Trophoblast cell (in vitro differentiated cells and primary cell): ENCODE measurements at regions not wholly inside any gene's neighbourhood (a gene's known extent, or its start where the extent isn't known, plus 50 kb on each side); places are given as distances from the start of the nearest gene placed in this dataset.
"Not testable (repeated sequence)": the region's sequence is repeated elsewhere in the genome, so short reads cannot be mapped to it uniquely, and the experiment has no call there.

ENCODE experiments used
- DNase-seq, 2 donors: peaks; one replicate each; pipeline ENCODE4 v3.0.0-alpha.2; 2016
- H2AFZ ChIP-seq: 2 replicates; pipeline ENCODE4 v1.6.1; 2013; ENCODE audit warnings: low read length, moderate library complexity, mild to moderate bottlenecking; ENCODE audit not compliant: insufficient read depth, poor library complexity
- H2AK5ac ChIP-seq: 2 replicates; pipeline ENCODE4 v1.6.1; 2013; ENCODE audit warnings: mild to moderate bottlenecking, low read length
- H2BK120ac ChIP-seq: 2 replicates; pipeline ENCODE4 v1.6.1; 2013; ENCODE audit warnings: low read length, mild to moderate bottlenecking, moderate library complexity; ENCODE audit not compliant: insufficient read depth, poor library complexity
- H2BK12ac ChIP-seq: 2 replicates; pipeline ENCODE4 v1.6.1; 2013; ENCODE audit warnings: mild to moderate bottlenecking, low read length, moderate library complexity
- H2BK5ac ChIP-seq: 2 replicates; pipeline ENCODE4 v1.6.1; 2013; ENCODE audit warnings: low read length, low read depth, moderate library complexity, mild to moderate bottlenecking; ENCODE audit not compliant: poor library complexity
- H3K14ac ChIP-seq: 2 replicates; pipeline ENCODE4 v1.6.1; 2013; ENCODE audit warnings: mild to moderate bottlenecking, low read length
- H3K18ac ChIP-seq: 2 replicates; pipeline ENCODE4 v1.6.1; 2013; ENCODE audit warnings: mild to moderate bottlenecking, low read length
- H3K23ac ChIP-seq: 2 replicates; pipeline ENCODE4 v1.6.1; 2013; ENCODE audit warnings: low read length
- H3K27ac ChIP-seq: 2 replicates; pipeline ENCODE4 v1.5.1; 2013; ENCODE audit warnings: low read depth, mild to moderate bottlenecking, inconsistent platforms, low read length, moderate library complexity
- H3K27me3 ChIP-seq: 2 replicates; pipeline ENCODE4 v1.6.1; 2013; ENCODE audit warnings: inconsistent platforms, mild to moderate bottlenecking, low read length, moderate library complexity; ENCODE audit not compliant: insufficient read depth
- H3K36me3 ChIP-seq, 2 experiments: 1 replicate in 1 of 2; 2 replicates in 1 of 2; pipeline ENCODE4 v1.6.1; 2013; ENCODE audit warnings: low read length in 2 of 2, mild to moderate bottlenecking in 2 of 2, moderate library complexity in 1 of 2; ENCODE audit not compliant: insufficient read depth in 2 of 2, control insufficient read depth in 1 of 2
- H3K4ac ChIP-seq: 2 replicates; pipeline ENCODE4 v1.6.1; 2013; ENCODE audit warnings: low read depth, mild to moderate bottlenecking, low read length, moderate library complexity
- H3K4me1 ChIP-seq, 2 experiments: 1 replicate in 1 of 2; 2 replicates in 1 of 2; pipeline ENCODE4 v1.6.1; 2013; ENCODE audit warnings: low read length in 2 of 2, mild to moderate bottlenecking in 2 of 2, moderate library complexity in 1 of 2; ENCODE audit not compliant: insufficient read depth in 2 of 2, control insufficient read depth in 1 of 2
- H3K4me2 ChIP-seq: 2 replicates; pipeline ENCODE4 v1.6.1; 2013; ENCODE audit warnings: inconsistent platforms, mild to moderate bottlenecking, low read length, moderate library complexity
- H3K4me3 ChIP-seq: 2 replicates; pipeline ENCODE4 v1.5.1; 2013; ENCODE audit warnings: mild to moderate bottlenecking, low read depth, low read length, inconsistent platforms
- H3K79me1 ChIP-seq: one replicate; pipeline ENCODE4 v1.6.1; 2013; ENCODE audit warnings: low read length
- H3K79me2 ChIP-seq: 2 replicates; pipeline ENCODE4 v1.6.1; 2013; ENCODE audit warnings: low read length, mild to moderate bottlenecking; ENCODE audit not compliant: control insufficient read depth, insufficient read depth, poor library complexity
- H3K9ac ChIP-seq: 2 replicates; pipeline ENCODE4 v1.6.1; 2013; ENCODE audit warnings: mild to moderate bottlenecking, low read length
- H3K9me3 ChIP-seq: 2 replicates; pipeline ENCODE4 v1.6.1; 2013; ENCODE audit warnings: low read depth, mild to moderate bottlenecking, control low read depth, inconsistent platforms, low read length; ENCODE audit not compliant: insufficient read depth
- H4K12ac ChIP-seq: 2 replicates; pipeline ENCODE4 v1.6.1; 2013; ENCODE audit warnings: low read depth, mild to moderate bottlenecking, low read length, moderate library complexity
- H4K8ac ChIP-seq: 2 replicates; pipeline ENCODE4 v1.6.1; 2013; ENCODE audit warnings: low read depth, mild to moderate bottlenecking, low read length, moderate library complexity
- H4K91ac ChIP-seq: one replicate; pipeline ENCODE4 v1.6.1; 2013; ENCODE audit warnings: low read depth, mild to moderate bottlenecking, low read length, moderate library complexity
- WGBS: extraction: QIAGEN DNeasy Blood & Tissue Kit; methylation state at CpG from one replicate; pipeline ENCODE4 v1.1.7; 2013; ENCODE audit warnings: missing lambda C conversion rate; ENCODE audit not compliant: insufficient read length, insufficient coverage; ENCODE audit errors: extremely low coverage; 5-methylcytosine and 5-hydroxymethylcytosine counted together

GRCh38 chr2:48201435-48201834, 113.0 kb upstream of the FOXN2 start:
- not testable (repeated sequence) for H4K8ac ChIP-seq, H4K12ac ChIP-seq, H4K91ac ChIP-seq, H3K79me2 ChIP-seq, H3K23ac ChIP-seq, H3K27me3 ChIP-seq, H3K36me3 ChIP-seq, H3K14ac ChIP-seq, H2AFZ ChIP-seq, H2AK5ac ChIP-seq, H3K4ac ChIP-seq, H3K18ac ChIP-seq, H3K27ac ChIP-seq, H3K9me3 ChIP-seq, H2BK12ac ChIP-seq, H3K4me1 ChIP-seq, H2BK120ac ChIP-seq, H3K4me3 ChIP-seq, H3K9ac ChIP-seq, H2BK5ac ChIP-seq, H3K4me2 ChIP-seq, DNase-seq, H3K79me1 ChIP-seq
- WGBS = no CpG with 5 or more reads among the region's 2 CpGs

GRCh38 chr2:48202863-48203642, 111.4 kb upstream of the FOXN2 start:
- DNase-seq = no peak
- Histone ChIP-seq H3K27me3 (no peaks in the 10 kb centered on the region), H3K18ac (no peak overlapping the region), H2AK5ac (no peak overlapping the region), H3K79me1 (peaks cover 2% of the 10 kb centered on the region), H2BK120ac (no peak overlapping the region), H3K4me3 (no peak overlapping the region), H3K27ac (no peak overlapping the region), H2AFZ (no peak overlapping the region), H3K9ac (no peak overlapping the region), H3K4ac (no peak overlapping the region), H3K23ac (no peak overlapping the region), H3K4me2 (no peak overlapping the region), H3K14ac (no peak overlapping the region), H4K91ac (no peak overlapping the region), H4K8ac (no peak overlapping the region), H2BK12ac (no peak overlapping the region), H3K36me3 (no peaks in the 10 kb centered on the region), H2BK5ac (no peak overlapping the region), H4K12ac (no peak overlapping the region), H3K79me2 (no peaks in the 10 kb centered on the region), H3K4me1 (peaks cover 0 to 6% of the 10 kb centered on the region in 2 experiments), H3K9me3 (no peaks in the 10 kb centered on the region)
- WGBS = no CpG with 5 or more reads among the region's 5 CpGs

- Histone ChIP-seq H4K12ac (no peak overlapping the region), H3K27ac (no peak overlapping the region), H3K36me3 (no peaks in the 10 kb centered on the region), H4K8ac (no peak overlapping the region), H2AFZ (no peak overlapping the region), H3K4me3 (no peak overlapping the region), H3K9ac (no peak overlapping the region), H3K4me2 (no peak overlapping the region), H3K27me3 (no peaks in the 10 kb centered on the region), H2BK120ac (no peak overlapping the region), H3K14ac (no peak overlapping the region), H2BK5ac (no peak overlapping the region), H2AK5ac (no peak overlapping the region), H3K4me1 (peaks cover 0 to 6% of the 10 kb centered on the region in 2 experiments), H3K23ac (no peak overlapping the region), H2BK12ac (no peak overlapping the region), H3K79me2 (no peaks in the 10 kb centered on the region), H3K79me1 (peaks cover 2% of the 10 kb centered on the region), H4K91ac (no peak overlapping the region), H3K4ac (no peak overlapping the region), H3K18ac (no peak overlapping the region), H3K9me3 (no peaks in the 10 kb centered on the region)
- no peak for DNase-seq
These were observed 110.8 kb upstream of the FOXN2 start for GRCh38 chr2:48203668-48204067.

GRCh38 chr2:48204750-48205136, 109.7 kb upstream of the FOXN2 start:
- Histone ChIP-seq H3K4me3 (no peak overlapping the region), H4K8ac (no peak overlapping the region), H3K27ac (no peak overlapping the region), H4K12ac (no peak overlapping the region), H3K23ac (no peak overlapping the region), H2AFZ (no peak overlapping the region), H3K4ac (no peak overlapping the region), H4K91ac (no peak overlapping the region), H3K79me2 (no peaks in the 10 kb centered on the region), H3K27me3 (no peaks in the 10 kb centered on the region), H2BK120ac (no peak overlapping the region), H3K9ac (no peak overlapping the region), H2BK12ac (no peak overlapping the region), H3K4me1 (peaks cover 0 to 9% of the 10 kb centered on the region in 2 experiments), H3K36me3 (no peaks in the 10 kb centered on the region), H3K9me3 (no peaks in the 10 kb centered on the region), H2AK5ac (no peak overlapping the region), H3K18ac (no peak overlapping the region), H3K14ac (no peak overlapping the region), H3K4me2 (no peak overlapping the region), H3K79me1 (peaks cover 2% of the 10 kb centered on the region), H2BK5ac (no peak overlapping the region)
- DNase-seq = no peak
- no CpG with 5 or more reads among the region's 2 CpGs for WGBS
